WTC11 (cell line): ENCODE measurements at regions not wholly inside any gene's neighbourhood (a gene's known extent, or its start where the extent isn't known, plus 50 kb on each side); places are given as distances from the start of the nearest gene placed in this dataset.

Source experiments
- ATAC-seq: fragments of 200-7000 bp; cut with Tn5 transposase; 2 replicates; pipeline ENCODE4 v1.10.0; 2021; ENCODE audit warnings: mild to moderate bottlenecking, moderate library complexity
- CTCF ChIA-PET: fragments of 300-600 bp; sonication (Branson Sonifier 250); formaldehyde crosslinking; loops from one replicate; lab custom pipeline; 2021; ENCODE audit warnings: antibody characterized with exemption; lab: Charles Lee
- POLR2A ChIA-PET: fragments of 350-600 bp; sonication (Branson Sonifier 250); formaldehyde crosslinking; loops from one replicate; lab custom pipeline; 2021; ENCODE audit warnings: antibody characterized with exemption; lab: Charles Lee
- DNase-seq: peaks from one replicate; pipeline ENCODE4 v3.0.0; 2021; ENCODE audit warnings: low spot score
- H3K27ac Mint-ChIP-seq: 2 replicates; pipeline ENCODE4 v1.8.0; 2021; ENCODE audit warnings: mixed read lengths
- H3K27me3 Mint-ChIP-seq: 2 replicates; pipeline ENCODE4 v1.8.0; 2021; ENCODE audit warnings: low read depth, mild to moderate bottlenecking, moderate library complexity, mixed read lengths
- H3K36me3 Mint-ChIP-seq: 2 replicates; pipeline ENCODE4 v1.8.0; 2021; ENCODE audit warnings: mixed read lengths
- H3K4me1 Mint-ChIP-seq: 2 replicates; pipeline ENCODE4 v1.8.0; 2022; ENCODE audit warnings: mixed read lengths
- H3K4me3 Mint-ChIP-seq: 2 replicates; pipeline ENCODE4 v1.8.0; 2021; ENCODE audit warnings: mild to moderate bottlenecking, moderate library complexity, mixed read lengths
- H3K9me3 Mint-ChIP-seq: 2 replicates; pipeline ENCODE4 v1.8.0; 2021; ENCODE audit warnings: mixed read lengths
- AR ChIP-seq: fragments of 250-450 bp; sonication (Bioruptor Pico); IDR thresholded peaks from 2 replicates; pipeline ENCODE4 v1.9.0; 2021; ENCODE audit warnings: mild to moderate bottlenecking
- CBFB ChIP-seq: sonication (generic); formaldehyde crosslinking; IDR thresholded peaks from 2 replicates; pipeline ENCODE4 v1.8.1; 2022; ENCODE audit warnings: mild to moderate bottlenecking, low read depth, missing genetic modification reagents
- CDX4 ChIP-seq: fragments of 250-450 bp; sonication (Bioruptor Pico); IDR thresholded peaks from 2 replicates; pipeline ENCODE4 v1.9.0; 2021; ENCODE audit warnings: moderate library complexity, mild to moderate bottlenecking, inconsistent platforms, borderline replicate concordance
- E2F1 ChIP-seq: sonication (generic); formaldehyde crosslinking; IDR thresholded peaks from 2 replicates; pipeline ENCODE4 v1.8.0; 2022; ENCODE audit warnings: mild to moderate bottlenecking, missing genetic modification reagents
- ELF4 ChIP-seq: sonication (generic); formaldehyde crosslinking; IDR thresholded peaks from 2 replicates; pipeline ENCODE4 v1.8.1; 2022; ENCODE audit warnings: low read depth, mild to moderate bottlenecking, moderate library complexity, missing genetic modification reagents
- ESRRA ChIP-seq: sonication (generic); formaldehyde crosslinking; IDR thresholded peaks from 2 replicates; pipeline ENCODE4 v1.8.1; 2022; ENCODE audit warnings: mild to moderate bottlenecking, missing genetic modification reagents, borderline replicate concordance
- FOXK1 ChIP-seq: sonication (generic); formaldehyde crosslinking; IDR thresholded peaks from 2 replicates; pipeline ENCODE4 v1.8.0; 2022; ENCODE audit warnings: mild to moderate bottlenecking, moderate library complexity, missing genetic modification reagents
- FOXP1 ChIP-seq: sonication (generic); formaldehyde crosslinking; IDR thresholded peaks from 2 replicates; pipeline ENCODE4 v1.8.0; 2022; ENCODE audit warnings: missing genetic modification reagents, mild to moderate bottlenecking, moderate library complexity, borderline replicate concordance
- GABPB1 ChIP-seq: sonication (generic); formaldehyde crosslinking; IDR thresholded peaks from 2 replicates; pipeline ENCODE4 v1.8.1; 2023; ENCODE audit warnings: mild to moderate bottlenecking, missing genetic modification reagents
- HMGXB4 ChIP-seq: sonication (generic); formaldehyde crosslinking; IDR thresholded peaks from 2 replicates; pipeline ENCODE4 v1.8.1; 2023; ENCODE audit warnings: mild to moderate bottlenecking, moderate library complexity, missing genetic modification reagents
- IRF2 ChIP-seq: sonication (generic); formaldehyde crosslinking; IDR thresholded peaks from 2 replicates; pipeline ENCODE4 v1.8.0; 2022; ENCODE audit warnings: low read depth, missing genetic modification reagents, borderline replicate concordance
- MLX ChIP-seq: sonication (generic); formaldehyde crosslinking; IDR thresholded peaks from 2 replicates; pipeline ENCODE4 v1.8.1; 2023; ENCODE audit warnings: mild to moderate bottlenecking, missing genetic modification reagents, moderate library complexity
- MYBL2 ChIP-seq: sonication (generic); formaldehyde crosslinking; IDR thresholded peaks from 2 replicates; pipeline ENCODE4 v1.8.1; 2023; ENCODE audit warnings: mild to moderate bottlenecking, moderate library complexity, missing genetic modification reagents
- NFE2L1 ChIP-seq: sonication (generic); formaldehyde crosslinking; IDR thresholded peaks from 2 replicates; pipeline ENCODE4 v1.8.1; 2023; ENCODE audit warnings: missing genetic modification reagents
- NR3C1 ChIP-seq: sonication (generic); formaldehyde crosslinking; conservative IDR thresholded peaks from 2 replicates; pipeline ENCODE4 v1.8.1; 2023; ENCODE audit warnings: low read depth, mild to moderate bottlenecking, missing genetic modification reagents
- SP1 ChIP-seq: sonication (generic); formaldehyde crosslinking; conservative IDR thresholded peaks from 2 replicates; pipeline ENCODE4 v1.8.1; 2022; ENCODE audit warnings: missing genetic modification reagents
- USF1 ChIP-seq: sonication (generic); formaldehyde crosslinking; IDR thresholded peaks from 2 replicates; pipeline ENCODE4 v1.8.0; 2022; ENCODE audit warnings: mild to moderate bottlenecking, missing genetic modification reagents
- ZBTB21 ChIP-seq: sonication (generic); formaldehyde crosslinking; IDR thresholded peaks from 2 replicates; pipeline ENCODE4 v1.8.1; 2023; ENCODE audit warnings: mild to moderate bottlenecking, missing genetic modification reagents, borderline replicate concordance
- ZNF232 ChIP-seq: sonication (generic); formaldehyde crosslinking; IDR thresholded peaks from 2 replicates; pipeline ENCODE4 v1.8.0; 2022; ENCODE audit warnings: mild to moderate bottlenecking, missing genetic modification reagents
- ZNF396 ChIP-seq: fragments of 250-450 bp; sonication (Bioruptor Pico); IDR thresholded peaks from 2 replicates; pipeline ENCODE4 v1.8.0; 2021; ENCODE audit warnings: mild to moderate bottlenecking, moderate library complexity, borderline replicate concordance
- ZNF512 ChIP-seq: sonication (generic); formaldehyde crosslinking; IDR thresholded peaks from 2 replicates; pipeline ENCODE4 v1.8.1; 2022; ENCODE audit warnings: missing genetic modification reagents, borderline replicate concordance
- ZNF671 ChIP-seq: fragments of 250-450 bp; sonication (Bioruptor Pico); IDR thresholded peaks from 2 replicates; pipeline ENCODE4 v1.8.0; 2021; ENCODE audit warnings: mild to moderate bottlenecking
- TF ChIP-seq, protein P1 (sequence below): sonication (generic); formaldehyde crosslinking; conservative IDR thresholded peaks from 2 replicates; pipeline ENCODE4 v1.8.1; 2022; ENCODE audit warnings: mild to moderate bottlenecking, missing genetic modification reagents
- TF ChIP-seq, protein P2 (sequence below): fragments of 250-450 bp; sonication (Bioruptor Pico); IDR thresholded peaks from 2 replicates; pipeline ENCODE4 v1.9.0; 2021; ENCODE audit warnings: mild to moderate bottlenecking

GRCh38 chr10:128985036-128985435 is 482.0 kb upstream of the MGMT start:
- no peak for ATAC-seq
- H3K27me3 Mint-ChIP-seq = no peaks in the 10 kb centered on the region
- DNase-seq = no peak
- peaks cover 10% of the 10 kb centered on the region; the same call in 1 of the 2 replicates for H3K4me1 Mint-ChIP-seq
- H3K4me3 Mint-ChIP-seq = no peak overlapping the region
- POLR2A ChIA-PET = no interaction called here
- CTCF ChIA-PET = no interaction called here
- TF ChIP-seq HMGXB4 (CRISPR knock-in tag) (no peak), GABPB1 (CRISPR knock-in tag) (no peak), MYBL2 (no peak), FOXP1 (no peak), CDX4 (CRISPR knock-in tag) (no peak), IRF2 (CRISPR knock-in tag) (no peak), MLX (CRISPR knock-in tag) (no peak), SP1 (CRISPR knock-in tag) (no peak), AR (CRISPR knock-in tag) (no peak), ZBTB21 (CRISPR knock-in tag) (no peak)
- TF ChIP-seq, protein P1, sequence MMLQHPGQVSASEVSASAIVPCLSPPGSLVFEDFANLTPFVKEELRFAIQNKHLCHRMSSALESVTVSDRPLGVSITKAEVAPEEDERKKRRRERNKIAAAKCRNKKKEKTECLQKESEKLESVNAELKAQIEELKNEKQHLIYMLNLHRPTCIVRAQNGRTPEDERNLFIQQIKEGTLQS (CRISPR knock-in tag) = no peak
- H3K9me3 Mint-ChIP-seq = peaks cover 27% of the 10 kb centered on the region
- H3K36me3 Mint-ChIP-seq = peaks cover 5% of the 10 kb centered on the region; the same call in 1 of the 2 replicates
- H3K27ac Mint-ChIP-seq = no peak overlapping the region

- Mint-ChIP-seq H3K4me1 (peaks cover 13% of the 10 kb centered on the region), H3K27ac (no peak overlapping the region), H3K36me3 (peaks cover 5% of the 10 kb centered on the region; the same call in 1 of the 2 replicates), H3K4me3 (no peak overlapping the region), H3K9me3 (peaks cover 14% of the 10 kb centered on the region), H3K27me3 (no peaks in the 10 kb centered on the region)
- ATAC-seq = no peak
- TF ChIP-seq NR3C1 (CRISPR knock-in tag) = no peak
- no peak for TF ChIP-seq ZNF396 (CRISPR knock-in tag)
- TF ChIP-seq ZNF512 (CRISPR knock-in tag) = no peak
- TF ChIP-seq E2F1 (CRISPR knock-in tag) = no peak
- no peak for TF ChIP-seq ELF4
- TF ChIP-seq ZNF671 (CRISPR knock-in tag) = no peak
- no peak for TF ChIP-seq USF1 (CRISPR knock-in tag)
- TF ChIP-seq FOXK1 = no peak
- no peak for TF ChIP-seq SP1 (CRISPR knock-in tag)
- TF ChIP-seq CBFB (CRISPR knock-in tag) = no peak
- no peak for TF ChIP-seq NFE2L1 (CRISPR knock-in tag)
- TF ChIP-seq, protein P2, sequence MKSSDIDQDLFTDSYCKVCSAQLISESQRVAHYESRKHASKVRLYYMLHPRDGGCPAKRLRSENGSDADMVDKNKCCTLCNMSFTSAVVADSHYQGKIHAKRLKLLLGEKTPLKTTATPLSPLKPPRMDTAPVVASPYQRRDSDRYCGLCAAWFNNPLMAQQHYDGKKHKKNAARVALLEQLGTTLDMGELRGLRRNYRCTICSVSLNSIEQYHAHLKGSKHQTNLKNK (CRISPR knock-in tag) = no peak
- no peak for TF ChIP-seq ZNF232
- no peak for TF ChIP-seq ESRRA
- POLR2A ChIA-PET = no interaction called here
- CTCF ChIA-PET = no interaction called here
- DNase-seq = no peak
Observed at GRCh38 chr10:128990986-128991385, 476.1 kb upstream of the MGMT start.
